Keratinocyte (primary cell): ENCODE measurements at regions not wholly inside any gene's neighbourhood (a gene's known extent, or its start where the extent isn't known, plus 50 kb on each side); places are given as distances from the start of the nearest gene placed in this dataset.

Experiments
- CTCF ChIP-seq, 3 experiments: IDR thresholded peaks in 1 of 3; conservative IDR thresholded peaks in 1 of 3; optimal IDR thresholded peaks in 1 of 3; 2 replicates in 2 of 3; 3 replicates in 1 of 3; pipeline versions ENCODE3 to v1.5.1; 2011; ENCODE audit warnings: low read length in 3 of 3, mild to moderate bottlenecking in 3 of 3, moderate library complexity in 2 of 3, control low read depth in 1 of 3, inconsistent platforms in 1 of 3; ENCODE audit not compliant: insufficient read depth in 2 of 3; ENCODE audit errors: extremely low read depth in 1 of 3
- EZH2 ChIP-seq: IDR thresholded peaks from one replicate; pipeline ENCODE4 v1.6.1; 2012; ENCODE audit warnings: inconsistent platforms, mild to moderate bottlenecking, low read length, moderate library complexity

GRCh38 chr2:175234650-175235049 lies 53.1 kb upstream of the ATP5MC3 start:
- TF ChIP-seq CTCF (optimal IDR thresholded peaks at IDR 0.05 in 1 of 3, IDR thresholded peaks at IDR 0.05 in 1 of 3, conservative IDR thresholded peaks at IDR 0.05 in 1 of 3; ENCODE audit: extremely low read depth in 1 of 3, insufficient read depth in 2 of 3, low read length in 3 of 3) (no peak), EZH2 (no peak)
